HEK293T (cell line): ENCODE measurements at regions not wholly inside any gene's neighbourhood (a gene's known extent, or its start where the extent isn't known, plus 50 kb on each side); places are given as distances from the start of the nearest gene placed in this dataset.

Experiments used
- CTCF ChIA-PET: fragments of 350-600 bp; formaldehyde crosslinking; extraction: SDS; loops from one replicate; lab custom pipeline; 2021; ENCODE audit warnings: antibody characterized with exemption, inconsistent platforms; lab: Yijun Ruan, JAX
- POLR2A ChIA-PET: fragments of 350-600 bp; formaldehyde crosslinking; extraction: SDS; loops from one replicate; lab custom pipeline; 2020; ENCODE audit warnings: antibody characterized with exemption, inconsistent platforms; lab: Yijun Ruan, JAX
- DNase-seq: peaks from one replicate; pipeline ENCODE4 v3.0.0; 2012; ENCODE audit warnings: mixed read lengths; ENCODE audit errors: extremely low spot score
- ARNT ChIP-seq: fragments of 450-650 bp; IDR thresholded peaks from 2 replicates; pipeline ENCODE4 v1.6.1; 2017; ENCODE audit warnings: mild to moderate bottlenecking
- BHLHE40 ChIP-seq: fragments of 450-650 bp; IDR thresholded peaks from 2 replicates; pipeline ENCODE4 v1.6.1; 2016; ENCODE audit warnings: mild to moderate bottlenecking, moderate library complexity, borderline replicate concordance
- CTBP1 ChIP-seq: fragments of 450-650 bp; IDR thresholded peaks from 2 replicates; pipeline ENCODE4 v1.6.1; 2016; ENCODE audit warnings: borderline replicate concordance
- ELF4 ChIP-seq: fragments of 450-650 bp; IDR thresholded peaks from 2 replicates; pipeline ENCODE4 v1.6.1; 2017; ENCODE audit warnings: antibody characterized with exemption
- FOXA1 ChIP-seq: fragments of 450-650 bp; IDR thresholded peaks from 2 replicates; pipeline ENCODE4 v1.6.1; 2016; ENCODE audit warnings: mild to moderate bottlenecking
- FOXK2 ChIP-seq: fragments of 450-650 bp; IDR thresholded peaks from 2 replicates; pipeline ENCODE4 v1.6.1; 2016; ENCODE audit warnings: mild to moderate bottlenecking
- FOXM1 ChIP-seq: fragments of 450-650 bp; IDR thresholded peaks from 2 replicates; pipeline ENCODE4 v1.6.1; 2017; ENCODE audit warnings: mild to moderate bottlenecking, borderline replicate concordance
- HDGF ChIP-seq: fragments of 450-650 bp; IDR thresholded peaks from 2 replicates; pipeline ENCODE4 v1.6.1; 2017; ENCODE audit warnings: antibody characterized with exemption, borderline replicate concordance
- L3MBTL2 ChIP-seq: fragments of 450-650 bp; conservative IDR thresholded peaks from 2 replicates; pipeline ENCODE4 v1.6.1; 2016; ENCODE audit warnings: mild to moderate bottlenecking
- LEF1 ChIP-seq: fragments of 450-650 bp; IDR thresholded peaks from 2 replicates; pipeline ENCODE4 v1.6.1; 2017; ENCODE audit warnings: mild to moderate bottlenecking, borderline replicate concordance
- NFRKB ChIP-seq: fragments of 450-650 bp; IDR thresholded peaks from 2 replicates; pipeline ENCODE4 v1.6.1; 2016; ENCODE audit warnings: mild to moderate bottlenecking, moderate library complexity
- SP1 ChIP-seq: fragments of 450-650 bp; IDR thresholded peaks from 2 replicates; pipeline ENCODE4 v1.6.1; 2017
- SUZ12 ChIP-seq: fragments of 450-650 bp; IDR thresholded peaks from 2 replicates; pipeline ENCODE4 v1.6.1; 2016; ENCODE audit warnings: mild to moderate bottlenecking
- TARDBP ChIP-seq: fragments of 450-650 bp; IDR thresholded peaks from 2 replicates; pipeline ENCODE4 v1.6.1; 2016
- ZNF384 ChIP-seq: fragments of 450-650 bp; IDR thresholded peaks from 2 replicates; pipeline ENCODE4 v1.6.1; 2016
- TF ChIP-seq, protein P1 (sequence below): fragments of 450-650 bp; IDR thresholded peaks from 2 replicates; pipeline ENCODE4 v1.6.1; 2016

DNA sequence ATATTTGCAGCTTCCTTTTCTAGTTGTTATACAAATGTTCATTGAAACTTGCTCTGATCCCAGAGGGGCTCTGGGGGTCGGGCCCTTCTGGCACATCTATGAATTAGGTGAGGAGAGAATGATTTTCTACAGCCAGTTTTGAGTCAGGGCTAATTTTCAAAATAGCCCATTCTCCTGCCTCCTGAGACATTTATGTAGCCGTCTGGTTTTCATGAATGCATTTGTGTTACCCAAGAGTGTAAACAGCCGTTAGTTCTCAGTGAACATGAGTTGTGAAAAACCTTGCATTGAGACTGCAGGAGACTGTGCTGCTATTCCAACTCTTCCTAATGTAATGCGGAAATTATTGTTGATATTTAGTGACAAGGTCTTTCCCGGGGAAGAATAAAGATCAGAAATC is 122.5 kb downstream of the ICOS start:
- ChIA-PET POLR2A (no interaction called here), CTCF (no interaction called here)
- TF ChIP-seq ZNF384 (no peak), SP1 (no peak), FOXM1 (no peak), FOXK2 (no peak), FOXA1 (no peak), NFRKB (no peak), ARNT (no peak), HDGF (no peak), SUZ12 (no peak), TARDBP (no peak), ELF4 (no peak)
- TF ChIP-seq, protein P1, sequence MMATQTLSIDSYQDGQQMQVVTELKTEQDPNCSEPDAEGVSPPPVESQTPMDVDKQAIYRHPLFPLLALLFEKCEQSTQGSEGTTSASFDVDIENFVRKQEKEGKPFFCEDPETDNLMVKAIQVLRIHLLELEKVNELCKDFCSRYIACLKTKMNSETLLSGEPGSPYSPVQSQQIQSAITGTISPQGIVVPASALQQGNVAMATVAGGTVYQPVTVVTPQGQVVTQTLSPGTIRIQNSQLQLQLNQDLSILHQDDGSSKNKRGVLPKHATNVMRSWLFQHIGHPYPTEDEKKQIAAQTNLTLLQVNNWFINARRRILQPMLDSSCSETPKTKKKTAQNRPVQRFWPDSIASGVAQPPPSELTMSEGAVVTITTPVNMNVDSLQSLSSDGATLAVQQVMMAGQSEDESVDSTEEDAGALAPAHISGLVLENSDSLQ = no peak
- no peak for DNase-seq

DNA sequence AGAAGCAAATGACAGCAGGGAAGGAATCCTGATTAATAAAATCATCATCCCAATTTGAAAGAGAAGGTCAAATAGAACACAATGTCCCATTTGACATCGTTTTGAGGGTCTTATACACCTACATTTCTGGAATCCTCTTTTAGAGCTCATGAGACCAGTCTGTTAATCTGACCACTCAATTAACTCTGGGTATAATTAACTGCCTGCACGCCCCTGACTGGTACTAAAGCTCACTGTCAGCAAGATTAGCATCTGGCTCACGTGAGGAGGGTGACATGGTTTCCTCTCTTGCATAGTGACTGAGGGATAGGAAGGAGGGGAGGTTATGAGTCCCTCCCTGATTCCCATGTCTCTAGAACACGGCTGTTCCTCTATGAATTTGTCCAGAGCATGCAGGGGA is 124.3 kb downstream of the ICOS start:
- CTCF ChIA-PET = no interaction called here
- POLR2A ChIA-PET = no interaction called here

GRCh38 chr2:204061241-204061640 is 124.7 kb downstream of the ICOS start:
- DNase-seq = no peak
- TF ChIP-seq ELF4 (no peak), FOXK2 (no peak), SUZ12 (no peak), BHLHE40 (no peak), L3MBTL2 (no peak), NFRKB (no peak), LEF1 (no peak), HDGF (no peak), ZNF384 (no peak), ARNT (no peak), CTBP1 (no peak), FOXM1 (no peak), SP1 (no peak), FOXA1 (no peak), TARDBP (no peak)
- TF ChIP-seq, protein P1 = no peak
- POLR2A ChIA-PET = no interaction called here
- CTCF ChIA-PET = no interaction called here

More for the DNA sequence above, 124.3 kb downstream of the ICOS start:
- no peak for DNase-seq
- no peak for TF ChIP-seq FOXA1
- no peak for TF ChIP-seq ZNF384

DNA sequence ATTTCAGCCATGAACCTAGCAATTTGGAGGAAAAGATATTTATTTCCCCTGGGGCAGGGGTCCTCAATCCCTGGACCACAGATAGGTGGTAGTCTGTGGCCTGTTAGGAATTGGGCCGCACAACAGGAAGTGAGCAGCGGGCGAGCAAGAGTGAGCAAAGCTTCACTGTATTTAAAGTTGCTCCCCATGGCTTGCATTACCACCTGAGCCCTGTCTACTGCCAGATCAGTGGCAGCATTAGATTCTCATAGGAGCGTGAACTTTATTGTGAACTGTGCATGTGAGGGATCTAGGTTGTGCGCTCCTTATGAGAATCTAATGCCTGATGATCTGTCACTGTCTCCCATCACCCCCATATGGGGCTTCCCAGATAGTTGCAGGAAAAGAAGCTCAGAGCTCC is 127.6 kb downstream of the ICOS start:
- ChIA-PET CTCF (no interaction called here), POLR2A (no interaction called here)
- no peak for DNase-seq
- TF ChIP-seq SP1 (no peak), ELF4 (no peak), FOXA1 (no peak), CTBP1 (no peak), SUZ12 (no peak), FOXM1 (no peak), ARNT (no peak), HDGF (no peak), BHLHE40 (no peak)
- TF ChIP-seq, protein P1 = no peak

GRCh38 chr2:204065566-204065965 is 129.0 kb downstream of the ICOS start:
- ChIA-PET POLR2A (no interaction called here), CTCF (no interaction called here)
- no peak for DNase-seq
- TF ChIP-seq LEF1 (no peak), SP1 (no peak), FOXM1 (no peak), FOXA1 (no peak), L3MBTL2 (no peak), SUZ12 (no peak), NFRKB (no peak), ELF4 (no peak), CTBP1 (no peak), ZNF384 (no peak), ARNT (no peak), FOXK2 (no peak)
- TF ChIP-seq, protein P1 = no peak

DNA sequence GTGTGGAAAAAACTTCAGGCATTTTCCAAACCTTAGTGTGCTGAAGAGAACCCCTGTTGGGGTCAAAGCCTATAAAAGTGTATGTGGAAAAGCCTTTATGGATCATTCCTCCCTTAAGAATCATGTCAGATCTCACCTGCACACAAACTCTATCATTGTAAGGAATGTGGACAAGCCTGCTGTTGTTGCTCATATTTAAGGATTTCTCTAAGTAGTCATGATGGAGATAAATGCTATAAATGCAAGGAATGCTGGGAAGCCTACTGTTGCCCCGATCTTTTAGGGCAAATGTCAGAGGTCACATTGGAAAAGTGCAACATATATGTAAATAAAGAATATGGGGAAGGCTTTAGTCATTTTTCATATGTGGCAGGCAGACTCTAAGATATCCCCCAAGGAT is 129.5 kb downstream of the ICOS start:
- TF ChIP-seq HDGF (no peak), BHLHE40 (no peak), CTBP1 (no peak), FOXA1 (no peak)
- CTCF ChIA-PET = no interaction called here
- DNase-seq = no peak
- POLR2A ChIA-PET = no interaction called here

GRCh38 chr2:204069804-204070203 is 133.2 kb downstream of the ICOS start:
- DNase-seq = peak; percentile 28
- CTCF ChIA-PET = interaction anchor here (0.8 kb wide), 1 partner anchor 157 kb away, joined by 4 read pairs; no protein-coding TSS in a partner anchor
- TF ChIP-seq LEF1 (no peak), NFRKB (no peak), FOXA1 (no peak), HDGF (no peak), BHLHE40 (no peak), FOXK2 (no peak), SP1 (no peak), FOXM1 (no peak), ELF4 (no peak), TARDBP (no peak), ZNF384 (peak; percentile 26; the same call in 1 of the 2 replicates), SUZ12 (no peak), CTBP1 (peak; percentile 59), L3MBTL2 (no peak)
- TF ChIP-seq, protein P1 = peak; percentile 91
- POLR2A ChIA-PET = no interaction called here
